ENCODE measurements at regions not wholly inside any gene's neighbourhood (a gene's known extent, or its start where the extent isn't known, plus 50 kb on each side); places are given as distances from the start of the nearest gene placed in this dataset.
A peak's percentile ranks its signal among the peaks of the same experiment; 100 is the strongest.
"Not testable (repeated sequence)": the region's sequence is repeated elsewhere in the genome, so short reads cannot be mapped to it uniquely, and the experiment has no call there.

DNA sequence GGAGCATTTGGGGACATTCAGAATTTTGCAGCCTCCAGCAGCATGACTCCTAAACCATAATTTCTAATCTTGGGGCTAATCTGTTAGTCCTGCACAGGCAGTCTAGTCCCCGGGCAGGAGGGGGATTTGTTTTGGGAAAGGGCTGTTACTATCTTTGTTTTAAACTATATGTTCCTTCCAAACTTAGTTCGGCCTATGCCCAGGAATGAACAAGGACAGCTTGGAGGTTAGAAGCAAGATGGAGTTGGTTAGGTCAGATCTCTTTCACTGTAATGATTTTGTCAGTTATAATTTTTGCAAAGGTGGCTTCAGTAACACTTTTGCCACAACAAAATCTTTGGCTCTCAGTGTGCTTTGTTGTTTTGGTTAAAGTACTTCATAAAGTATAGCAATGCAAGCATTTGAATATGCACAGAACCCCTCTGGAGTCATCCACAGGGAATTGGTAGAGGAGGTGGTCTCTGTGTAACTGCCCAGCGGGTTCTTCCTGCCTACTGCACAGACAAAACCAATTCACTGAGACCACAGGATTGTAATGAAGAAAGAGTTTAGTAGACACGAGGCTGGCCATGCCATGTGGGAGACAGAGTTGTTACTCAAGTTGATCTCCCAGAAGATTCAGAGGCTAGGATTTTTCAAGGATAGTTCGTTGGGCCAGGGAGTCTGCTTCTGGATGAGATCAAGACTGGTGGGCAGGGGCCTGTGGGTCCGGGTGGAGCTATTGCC is 224.1 kb upstream of the MYLIP start:
- no peak for DNase-seq (ENCODE audit: low read depth in 2 of 2)

DNA sequence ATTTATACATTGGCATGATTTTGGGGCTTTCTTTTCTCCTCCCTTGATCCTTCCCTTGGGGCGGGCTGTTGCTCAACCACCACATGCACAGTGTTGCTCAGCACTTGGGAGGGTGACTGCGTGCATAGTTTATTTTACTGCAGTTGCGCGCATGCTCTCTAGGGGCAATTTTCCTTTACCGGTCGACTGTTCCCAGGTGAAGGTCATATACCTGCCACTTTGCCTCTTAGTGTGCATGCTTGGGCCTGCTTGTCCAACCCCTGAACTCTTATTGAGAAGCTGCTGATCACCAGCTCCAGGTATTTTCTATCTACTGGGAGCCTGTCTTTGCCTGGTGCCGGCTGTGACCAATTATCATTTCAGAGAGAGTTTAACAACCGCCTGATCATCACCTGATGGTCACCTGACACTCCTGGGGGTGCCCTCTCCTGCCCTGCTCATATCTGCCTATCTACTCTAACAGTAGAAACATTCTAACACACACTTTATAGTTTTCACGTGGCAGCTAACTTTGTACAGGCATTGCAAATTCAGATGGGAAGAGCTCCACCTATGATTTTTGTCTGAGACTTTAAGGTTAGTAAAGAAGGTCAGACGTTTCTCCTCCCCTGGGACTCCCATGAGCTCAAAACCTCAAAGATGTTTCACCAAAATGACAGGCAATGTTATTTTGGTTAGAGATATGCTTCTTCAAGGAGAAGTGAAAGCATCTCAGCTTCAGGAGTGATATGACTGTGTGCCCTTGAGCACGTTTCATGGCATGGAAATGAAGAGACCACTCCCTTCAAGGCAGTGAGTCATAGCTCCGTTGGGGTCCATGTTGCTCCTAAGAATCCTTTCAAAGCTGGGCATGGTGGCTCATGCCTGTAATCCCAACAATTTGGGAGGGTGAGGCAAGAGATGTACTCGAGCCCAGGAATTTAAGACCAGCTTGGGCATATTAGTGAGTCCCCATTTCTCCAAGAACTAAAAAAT is 227.5 kb upstream of the MYLIP start:
- peak in 1 of 2 donors; percentile 21 for DNase-seq (ENCODE audit: low read depth in 2 of 2)

DNA sequence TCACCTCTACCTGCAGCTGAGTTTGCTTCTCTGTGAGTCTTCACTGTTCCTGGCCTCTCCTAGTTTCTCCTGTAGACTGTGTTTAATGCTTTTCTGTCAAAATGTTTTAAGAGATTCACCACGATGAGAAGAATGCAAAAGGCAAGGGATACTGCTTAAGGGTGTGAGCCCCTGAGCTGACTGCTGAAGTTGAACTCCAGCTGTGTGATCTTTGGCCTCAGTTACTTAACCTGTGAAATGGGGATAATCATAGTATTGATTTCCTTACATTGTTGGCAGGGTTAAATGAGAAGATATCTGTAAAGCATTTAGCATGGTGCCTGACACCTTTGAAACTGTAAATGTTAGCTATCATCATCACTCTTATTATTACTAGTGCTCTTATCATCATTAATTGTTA is 230.2 kb upstream of the MYLIP start:
- no peak for DNase-seq (ENCODE audit: low read depth in 2 of 2)

DNA sequence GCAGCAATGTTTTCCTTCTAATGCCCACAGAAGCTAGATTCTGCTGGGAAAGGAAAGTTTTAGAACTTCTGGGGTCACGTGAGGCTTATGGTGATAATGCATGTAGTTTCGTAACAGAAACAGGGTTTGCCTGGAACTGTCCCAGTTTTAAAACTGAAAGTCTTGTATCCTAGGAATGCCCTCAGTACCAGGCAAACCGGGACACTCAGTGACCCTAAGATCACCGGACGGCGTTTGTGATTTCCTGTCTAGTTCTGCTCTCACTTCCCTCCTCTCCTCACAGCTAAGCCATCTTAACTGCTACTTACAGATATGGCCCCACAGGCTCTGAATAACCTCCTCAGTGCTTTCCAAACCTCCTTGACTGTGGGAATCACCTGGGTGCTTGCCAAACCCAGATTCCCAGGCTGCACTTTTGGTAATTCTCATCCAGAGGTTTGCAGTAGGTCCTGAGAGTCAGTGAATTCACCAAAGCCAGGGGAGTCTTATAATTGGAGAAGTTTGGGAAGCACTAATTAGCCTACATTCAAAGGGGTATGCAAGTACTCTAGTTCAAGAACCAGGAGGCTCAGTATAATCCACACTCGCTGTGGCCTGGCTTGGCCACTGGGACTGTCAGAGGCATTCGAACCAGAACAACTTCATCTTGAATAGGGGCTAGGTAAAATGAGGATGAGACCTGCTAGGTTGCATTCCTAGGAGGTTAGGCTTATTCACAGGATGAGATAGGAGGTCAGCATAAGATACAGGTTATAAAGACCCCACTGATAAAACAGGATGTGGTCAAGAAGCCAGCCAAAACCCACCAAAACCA is 231.6 kb upstream of the MYLIP start:
- no peak for DNase-seq (ENCODE audit: low read depth in 2 of 2)

DNA sequence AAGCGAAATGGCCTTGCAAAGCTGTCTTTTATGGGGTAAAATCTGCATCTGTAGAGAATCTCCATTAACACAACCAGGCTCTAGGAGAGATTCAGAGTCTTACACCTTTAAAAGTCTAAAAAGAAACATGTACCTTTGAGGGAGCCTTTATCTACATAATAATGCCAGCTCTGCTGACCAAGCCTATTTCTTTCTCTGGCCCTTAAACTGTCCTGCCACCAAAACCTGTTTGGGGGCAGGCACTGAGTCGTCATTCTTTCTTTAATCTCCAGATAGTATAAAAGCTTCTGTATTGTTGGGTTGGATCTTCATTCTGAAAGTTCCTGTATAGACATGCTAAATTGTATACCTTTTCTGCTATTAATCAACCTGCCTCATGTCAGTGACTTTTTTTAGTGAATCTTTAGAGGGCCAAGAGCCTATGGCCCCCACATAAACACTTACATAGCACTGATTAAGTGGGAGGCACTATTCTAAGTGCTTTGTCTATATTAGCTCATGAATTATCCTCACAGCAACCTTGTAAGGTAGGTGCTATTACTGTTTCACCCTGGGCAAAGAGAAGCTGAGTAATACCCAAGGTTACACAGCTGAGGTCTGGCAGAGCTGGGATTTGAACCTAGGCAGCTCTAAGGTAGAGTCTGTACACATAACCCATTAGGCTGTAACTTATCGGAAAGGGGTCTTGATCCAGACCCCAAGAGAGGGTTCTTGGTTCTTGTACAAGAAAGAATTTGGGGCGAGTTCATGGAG is 232.3 kb upstream of the DTNBP1 start:
- no peak for DNase-seq (ENCODE audit: low read depth in 2 of 2)

DNA sequence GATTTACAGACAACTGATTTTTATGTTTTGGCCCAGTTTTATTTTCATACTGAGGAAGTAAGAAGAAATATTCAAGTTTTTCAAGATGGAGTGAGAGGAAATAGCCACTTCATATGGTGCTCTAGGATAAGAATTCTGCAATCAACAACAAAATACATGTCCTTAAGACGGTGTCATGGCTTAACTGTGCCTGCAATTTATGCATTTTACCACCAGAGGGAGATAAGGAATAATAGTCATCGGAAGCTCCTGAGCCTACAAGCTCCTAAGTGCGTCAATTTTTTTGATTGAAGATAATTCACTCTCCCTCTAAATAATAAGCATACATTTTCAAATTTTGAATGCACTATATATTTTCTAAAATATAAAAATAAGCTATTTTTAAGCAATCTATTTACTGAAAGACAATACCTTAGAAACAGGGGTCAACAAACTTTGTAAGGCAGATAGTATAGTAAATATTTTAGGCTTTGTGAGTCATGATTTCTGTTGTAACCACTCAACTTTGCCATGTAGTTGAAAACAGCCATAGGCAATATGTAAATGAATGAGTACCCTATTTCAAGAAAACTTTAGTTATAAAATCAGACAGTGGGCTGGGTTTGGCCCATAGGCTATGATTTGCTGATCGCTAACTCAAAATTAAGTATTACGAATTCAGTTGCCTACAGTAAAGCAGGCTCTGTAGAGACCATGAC is 230.9 kb upstream of the DTNBP1 start:
- DNase-seq (ENCODE audit: low read depth in 2 of 2), result no peak

DNA sequence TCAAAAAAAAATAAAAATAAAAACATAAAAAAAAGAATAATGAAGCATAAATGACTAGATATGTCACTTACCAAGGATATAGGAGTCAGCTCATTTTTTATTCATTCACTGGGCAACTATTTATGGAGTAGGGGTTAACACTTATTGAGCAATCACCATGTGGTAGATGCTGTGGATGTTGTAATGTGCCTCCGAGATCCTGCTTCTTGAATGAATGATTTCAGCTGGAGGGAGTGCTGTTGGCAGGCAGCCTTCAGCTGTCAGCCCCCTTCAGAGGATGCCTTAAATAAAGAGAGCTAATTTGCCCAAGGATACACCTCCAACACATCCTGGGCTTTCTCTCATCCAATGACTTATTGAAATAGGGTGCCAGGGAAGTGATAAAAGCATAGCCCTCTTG is 229.5 kb upstream of the DTNBP1 start:
- no peak for DNase-seq (ENCODE audit: low read depth in 2 of 2)

DNA sequence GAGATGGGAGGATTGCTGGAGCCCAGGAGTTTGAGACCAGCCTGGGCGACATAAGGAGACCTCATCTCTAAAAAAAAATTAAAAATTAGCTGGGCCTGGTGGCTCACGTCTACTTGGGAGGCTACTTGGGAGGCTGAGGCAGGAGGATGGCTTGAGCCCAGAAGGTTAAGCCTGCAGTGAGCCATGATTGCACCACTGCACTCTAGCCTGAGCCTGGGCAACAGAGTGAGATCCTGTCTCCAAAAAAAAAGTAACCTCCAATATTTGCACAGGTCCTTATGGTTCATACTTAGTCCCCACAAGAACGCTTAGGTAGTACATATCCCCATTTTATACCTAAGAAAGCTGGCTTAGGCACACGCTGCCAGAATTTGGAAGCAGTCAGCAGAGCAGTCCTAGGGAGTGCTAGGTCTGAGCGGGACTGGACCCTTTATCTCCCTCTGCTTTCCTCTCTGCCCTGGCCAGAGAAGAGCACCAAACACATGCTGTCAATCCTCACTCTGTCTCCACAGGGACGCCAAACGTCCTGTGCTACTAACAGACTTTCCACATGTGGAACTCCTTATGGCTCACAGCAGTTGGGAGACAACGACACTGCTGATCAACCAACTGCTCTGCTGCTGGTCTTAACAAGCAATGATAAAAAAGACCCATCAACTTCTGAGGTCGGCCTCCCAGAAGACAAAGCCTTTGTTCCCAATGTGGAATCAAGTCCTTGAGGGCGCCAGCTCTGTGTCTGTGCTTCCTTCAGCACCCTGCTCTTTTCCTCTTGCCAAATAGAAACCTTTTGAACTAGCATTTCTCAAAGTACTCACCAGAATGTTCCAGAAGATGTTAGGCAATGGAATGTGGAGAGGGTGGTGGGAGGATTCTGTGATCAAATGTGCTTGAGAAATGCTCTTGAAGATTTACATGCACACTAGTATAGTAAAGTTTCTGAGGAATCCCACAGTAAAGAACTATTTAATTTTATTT is 226.3 kb upstream of the DTNBP1 start:
- no peak for DNase-seq (ENCODE audit: low read depth in 2 of 2)

DNA sequence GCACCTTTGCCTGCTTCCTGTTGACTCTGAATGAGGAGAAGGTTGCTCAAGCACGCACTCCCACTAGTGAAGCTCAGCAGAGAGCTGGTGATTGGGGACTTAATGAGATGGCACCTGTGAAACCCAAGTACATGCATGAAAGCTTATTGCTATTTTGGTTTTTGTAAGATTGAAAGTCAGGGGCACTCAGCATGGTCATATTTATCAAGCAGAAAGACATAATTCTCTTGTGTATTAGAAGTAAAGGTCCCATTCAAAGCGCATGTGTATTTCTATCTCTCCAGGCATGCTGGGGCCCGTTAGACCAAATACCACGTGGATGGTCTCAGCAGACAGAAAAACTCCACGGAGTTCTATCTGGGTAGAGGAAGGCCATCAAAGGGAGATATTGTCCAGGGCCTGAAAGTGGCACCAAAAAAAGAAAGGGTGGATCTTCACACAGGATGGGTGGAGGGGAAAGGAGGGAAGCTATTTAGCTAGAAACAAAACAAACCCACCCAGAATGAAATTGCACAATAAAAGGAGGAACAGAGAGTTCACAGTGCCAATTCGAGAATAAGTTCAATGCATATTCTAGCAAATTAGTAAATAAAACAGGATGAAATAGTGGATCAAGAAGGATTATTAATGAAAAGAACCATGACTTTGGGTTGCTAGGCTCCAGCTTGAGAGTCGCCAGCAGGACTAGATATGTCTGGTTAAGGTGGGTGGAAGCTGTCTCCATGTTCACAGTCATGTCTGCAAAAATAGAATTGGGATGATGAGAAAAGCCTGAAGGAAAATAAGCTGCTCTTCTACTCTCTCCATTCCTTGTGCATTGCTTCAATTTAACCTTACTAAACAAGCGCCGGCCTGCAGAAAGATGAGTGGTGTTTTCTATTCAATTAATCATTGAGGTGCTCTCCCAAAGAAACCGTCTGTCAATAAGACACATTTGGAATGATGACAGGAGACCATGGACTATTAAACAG is 224.9 kb upstream of the DTNBP1 start:
- DNase-seq (ENCODE audit: low read depth in 2 of 2), result no peak

DNA sequence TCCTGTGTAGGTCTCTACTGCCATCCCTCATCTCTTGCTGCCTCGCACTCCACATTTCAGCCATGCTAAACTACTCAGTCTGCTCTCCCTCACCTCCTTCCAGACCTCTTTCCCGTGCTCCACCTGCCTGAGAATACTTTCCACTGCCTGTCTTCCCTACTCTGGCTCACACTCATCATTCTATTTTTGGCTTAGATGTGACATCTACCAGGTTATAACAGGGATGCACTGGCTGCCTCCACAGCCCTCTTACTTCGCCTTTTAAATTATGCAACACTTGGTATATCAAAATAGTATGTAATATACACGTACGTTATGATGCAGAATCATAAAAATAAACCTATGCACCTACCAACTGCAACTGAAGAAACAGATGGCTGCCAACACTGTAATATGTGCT is 222.8 kb upstream of the DTNBP1 start:
- no peak for DNase-seq (ENCODE audit: low read depth in 2 of 2)

DNA sequence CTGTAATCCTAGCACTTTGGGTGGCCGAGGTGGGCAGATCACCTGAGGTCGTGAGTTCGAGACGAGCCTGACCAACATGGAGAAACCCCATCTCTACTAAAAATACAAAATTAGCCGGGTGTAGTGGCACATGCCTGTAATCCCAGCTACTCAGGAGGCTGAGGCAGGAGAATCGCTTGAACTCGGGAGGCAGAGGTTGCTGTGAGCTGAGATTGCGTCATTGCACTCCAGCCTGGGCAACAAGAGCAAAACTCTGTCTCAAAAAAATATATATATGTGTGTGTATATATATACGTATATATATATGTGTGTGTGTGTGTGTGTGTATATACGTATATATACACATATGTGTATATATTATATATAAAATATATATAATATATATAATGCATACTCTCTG is 220.8 kb upstream of the DTNBP1 start:
- not testable (repeated sequence) for DNase-seq (ENCODE audit: low read depth in 2 of 2)

DNA sequence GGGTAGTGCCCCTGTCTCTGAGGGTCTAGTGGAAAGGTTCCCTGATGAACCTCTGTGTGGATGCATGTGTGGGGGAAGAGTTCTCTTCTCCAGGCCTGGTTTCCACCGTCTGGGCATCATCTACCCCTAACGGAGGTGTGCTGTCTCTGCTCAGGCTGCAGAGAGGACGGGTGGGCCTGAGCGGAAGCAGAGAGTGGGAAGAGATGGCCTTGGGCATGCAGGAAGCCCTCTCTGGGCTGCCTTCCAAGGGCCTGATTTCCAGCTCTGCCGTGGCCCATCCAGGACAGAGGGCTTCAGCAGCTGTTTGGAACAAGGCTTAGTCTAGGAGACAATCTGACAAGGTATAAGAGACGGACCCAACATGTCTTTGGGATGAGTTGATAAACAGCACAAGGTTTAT is 220.1 kb upstream of the DTNBP1 start:
- DNase-seq (ENCODE audit: low read depth in 2 of 2), result no peak

DNA sequence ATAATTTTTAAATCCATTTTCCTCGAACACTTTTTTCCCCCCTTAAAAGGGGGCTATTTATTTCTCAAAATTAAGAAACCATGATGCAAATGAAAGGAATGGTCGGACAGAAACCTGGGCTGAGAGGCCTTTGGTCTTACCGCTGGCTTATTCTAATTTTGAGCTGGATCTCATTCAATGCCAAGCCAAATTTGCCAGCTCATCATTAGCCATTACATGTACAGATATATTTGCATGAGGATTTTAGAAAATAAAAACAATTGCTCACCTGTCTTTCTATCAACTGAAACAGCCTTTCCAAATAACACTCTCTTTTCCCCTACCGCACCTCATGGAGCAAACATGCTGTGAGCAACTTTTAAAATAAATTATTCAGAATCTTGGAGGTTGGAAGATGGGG is 219.5 kb upstream of the DTNBP1 start:
- DNase-seq (ENCODE audit: low read depth in 2 of 2), result no peak

DNA sequence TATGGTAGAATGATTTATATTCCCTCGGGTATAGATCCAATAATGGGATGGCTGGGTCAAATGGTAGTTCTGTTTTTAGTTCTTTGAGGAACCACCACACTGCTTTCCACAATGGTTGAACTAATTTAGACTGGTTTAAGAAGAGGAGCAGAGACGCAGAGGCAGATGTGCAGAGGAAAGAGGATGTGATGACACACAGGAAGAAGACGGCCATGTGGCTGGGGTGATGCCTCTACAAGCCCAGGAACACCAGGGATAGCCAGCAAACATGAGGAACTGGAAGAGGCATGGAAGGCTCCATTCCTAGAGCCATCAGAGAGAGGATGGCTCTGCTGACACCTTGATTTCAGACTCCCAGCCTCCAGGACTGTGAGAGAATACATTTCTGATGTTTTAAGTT is 218.3 kb upstream of the DTNBP1 start:
- no peak for DNase-seq (ENCODE audit: low read depth in 2 of 2)

DNA sequence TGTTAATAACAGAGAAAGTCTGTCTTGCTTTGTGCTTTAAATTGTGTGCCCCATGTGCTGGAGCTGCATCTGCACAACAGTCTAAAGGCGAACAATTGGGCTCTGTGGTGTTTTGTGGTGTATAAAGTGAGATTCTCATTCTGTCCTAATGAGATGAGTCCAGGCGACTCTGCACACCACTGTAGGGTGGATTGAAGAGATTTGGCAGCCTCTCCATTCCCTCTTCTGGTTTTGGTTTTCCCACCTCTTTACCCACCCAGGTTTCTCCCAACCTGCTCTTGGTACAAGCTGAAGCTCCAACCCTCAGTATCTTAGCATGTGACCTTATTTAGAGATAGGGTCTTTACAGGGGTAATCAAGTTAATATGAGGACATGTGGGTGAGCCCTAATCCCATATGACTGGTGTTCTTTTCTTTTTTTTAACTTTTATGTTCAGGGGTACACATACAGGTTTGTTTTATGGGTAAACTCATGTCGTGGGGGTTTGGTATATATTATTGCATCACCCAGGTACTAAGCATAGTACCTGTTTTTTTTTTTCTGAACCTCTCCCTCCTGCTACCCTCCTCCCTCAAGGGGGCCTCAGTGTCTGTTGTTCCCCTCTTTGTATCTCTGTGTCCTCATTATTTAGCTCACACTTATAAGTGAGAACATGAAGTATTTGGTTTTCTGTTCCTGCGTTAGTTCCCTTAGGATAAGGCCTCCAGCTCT is 217.6 kb upstream of the DTNBP1 start:
- DNase-seq (ENCODE audit: low read depth in 2 of 2), result no peak

DNA sequence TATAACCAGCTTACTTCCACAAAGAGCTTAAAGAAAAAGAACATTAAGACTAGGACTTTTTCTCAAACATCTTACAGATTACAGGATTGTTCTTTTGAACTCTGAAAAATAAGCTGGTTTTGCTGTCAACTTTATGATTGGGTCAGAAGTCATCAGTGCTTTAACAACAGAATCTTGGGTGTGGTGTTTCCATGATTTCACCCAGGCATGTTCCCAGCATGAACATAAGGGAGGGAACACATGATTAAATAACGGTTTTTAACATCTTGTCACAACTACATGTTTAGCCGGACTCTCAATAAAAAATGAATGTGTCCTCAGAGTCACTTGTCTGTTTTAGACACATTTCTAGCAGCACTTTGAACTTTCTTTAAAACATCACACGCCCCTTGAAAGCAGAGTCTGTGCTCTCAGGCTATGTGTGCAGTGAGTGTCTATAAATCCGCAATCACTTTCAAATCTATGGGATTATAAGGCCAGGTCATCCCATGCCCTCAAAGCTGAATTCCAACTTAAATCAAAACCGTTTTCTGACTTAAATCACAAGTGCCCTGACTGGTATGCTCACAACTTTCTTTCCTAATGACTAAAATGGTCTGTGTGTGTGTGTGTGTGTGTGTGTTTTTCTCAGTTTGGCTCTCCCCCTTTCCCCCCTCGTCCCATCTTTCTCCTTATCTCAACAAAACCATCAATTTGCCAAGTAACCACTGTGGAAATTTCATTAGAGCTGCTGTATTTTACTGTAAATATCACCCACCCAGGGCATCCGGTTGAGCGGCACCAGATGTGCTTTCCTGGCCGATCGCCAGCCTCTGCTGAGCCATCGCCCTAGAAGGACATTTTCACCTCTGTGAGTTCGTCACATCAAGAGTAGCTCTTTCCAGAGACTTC is 216.8 kb upstream of the DTNBP1 start:
- peak; percentile 58 to 66 for DNase-seq (ENCODE audit: low read depth in 2 of 2)

DNA sequence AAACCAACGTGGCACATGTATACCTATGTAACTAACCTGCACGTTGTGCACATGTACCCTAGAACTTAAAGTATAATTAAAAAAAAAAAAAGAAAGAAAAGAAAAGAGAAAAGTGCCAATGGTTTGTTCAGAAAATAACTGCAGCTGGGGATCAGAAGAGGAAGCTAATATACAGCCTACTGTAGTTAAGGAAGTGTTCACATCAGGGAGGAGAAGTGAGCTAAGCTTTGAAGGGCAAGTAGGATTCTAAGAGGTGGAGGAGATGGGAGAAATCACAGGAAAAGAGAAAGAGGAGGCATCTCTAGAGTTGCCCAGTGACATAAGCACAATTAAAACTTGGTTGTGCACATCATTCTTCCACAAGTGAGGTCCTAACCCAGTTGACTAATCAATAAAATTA is 214.4 kb upstream of the DTNBP1 start:
- DNase-seq (ENCODE audit: low read depth in 2 of 2), result no peak

All from stimulated activated CD4-positive, alpha-beta T cell treated with anti-CD3 and anti-CD28 coated beads, Interleukin-4, amount 100 ng/mL, for 48 hours (primary cell).